NT2/D1 (cell line): ENCODE measurements at regions not wholly inside any gene's neighbourhood (a gene's known extent, or its start where the extent isn't known, plus 50 kb on each side); places are given as distances from the start of the nearest gene placed in this dataset.

ENCODE experiments used
- SUZ12 ChIP-seq: IDR thresholded peaks from 2 replicates; pipeline ENCODE4 v1.6.1; 2011; ENCODE audit not compliant: insufficient read length, insufficient read depth; ENCODE audit errors: extremely low read depth
- YY1 ChIP-seq: IDR thresholded peaks from 2 replicates; pipeline ENCODE4 v1.6.1; 2011; ENCODE audit not compliant: insufficient read length, insufficient read depth

- TF ChIP-seq SUZ12 (no peak), YY1 (no peak)
Measured at GRCh38 chr18:67301592-67301991, 214.9 kb downstream of the DSEL start.
